ENCODE measurements at regions not wholly inside any gene's neighbourhood (a gene's known extent, or its start where the extent isn't known, plus 50 kb on each side); places are given as distances from the start of the nearest gene placed in this dataset.

- DNase-seq = no peak
Measured at GRCh38 chr2:123207245-123207644, 817.8 kb upstream of the CNTNAP5 start.

GRCh38 chr2:123209202-123209601 is 815.9 kb upstream of the CNTNAP5 start:
- no peak for DNase-seq

- DNase-seq = no peak
Measured at GRCh38 chr2:123211181-123211580, 813.9 kb upstream of the CNTNAP5 start.

- no peak for DNase-seq
Measured at GRCh38 chr2:123245156-123245555, 779.9 kb upstream of the CNTNAP5 start.

GRCh38 chr2:123258877-123259539 is 766.1 kb upstream of the CNTNAP5 start:
- no peak for DNase-seq

GRCh38 chr2:123262856-123263255 is 762.2 kb upstream of the CNTNAP5 start:
- DNase-seq = no peak

- no peak for DNase-seq
Measured at GRCh38 chr2:123283431-123283830, 741.7 kb upstream of the CNTNAP5 start.

GRCh38 chr2:123303731-123304130 is 721.4 kb upstream of the CNTNAP5 start:
- DNase-seq = no peak
